Liver (tissue), 3 donors: ENCODE measurements at regions not wholly inside any gene's neighbourhood (a gene's known extent, or its start where the extent isn't known, plus 50 kb on each side); places are given as distances from the start of the nearest gene placed in this dataset.

ENCODE experiments used
- CTCF ChIP-seq: fragments of 150-350 bp; IDR thresholded peaks from 2 replicates; pipeline ENCODE4 v1.5.1; 2017; ENCODE audit warnings: improper control_type of control experiment, low read depth, low read length; ENCODE audit not compliant: missing input control
- FOXA2 ChIP-seq: IDR thresholded peaks from 2 replicates; pipeline ENCODE4 v1.6.1; 2016; ENCODE audit warnings: antibody characterized with exemption
- JUND ChIP-seq, 2 donors: IDR thresholded peaks; 2 replicates each; pipeline ENCODE4 v1.6.1; 2016; ENCODE audit warnings: antibody characterized with exemption in 2 of 2
- RAD21 ChIP-seq, 2 donors: IDR thresholded peaks; 2 replicates each; pipeline ENCODE4 v1.6.1; 2016; ENCODE audit warnings: antibody characterized with exemption in 2 of 2, mild to moderate bottlenecking in 2 of 2
- REST ChIP-seq: IDR thresholded peaks from 2 replicates; pipeline ENCODE4 v1.6.1; 2016; ENCODE audit warnings: antibody characterized with exemption, mild to moderate bottlenecking
- RXRA ChIP-seq, 2 donors: IDR thresholded peaks; 2 replicates each; pipeline ENCODE4 v1.6.1; 2017 to 2018; ENCODE audit warnings: antibody characterized with exemption in 2 of 2, mild to moderate bottlenecking in 1 of 2
- TAF1 ChIP-seq: conservative IDR thresholded peaks from 2 replicates; pipeline ENCODE4 v1.6.1; 2016; ENCODE audit warnings: antibody characterized with exemption, mild to moderate bottlenecking
- TF ChIP-seq, protein P1 (sequence below): IDR thresholded peaks from 2 replicates; pipeline ENCODE4 v1.6.1; 2016; ENCODE audit warnings: antibody characterized with exemption
- TF ChIP-seq, protein P2 (sequence below): IDR thresholded peaks from 2 replicates; pipeline ENCODE4 v1.6.1; 2016; ENCODE audit warnings: antibody characterized with exemption
- donor health status: healthy.
- donor health status: healthy.

DNA sequence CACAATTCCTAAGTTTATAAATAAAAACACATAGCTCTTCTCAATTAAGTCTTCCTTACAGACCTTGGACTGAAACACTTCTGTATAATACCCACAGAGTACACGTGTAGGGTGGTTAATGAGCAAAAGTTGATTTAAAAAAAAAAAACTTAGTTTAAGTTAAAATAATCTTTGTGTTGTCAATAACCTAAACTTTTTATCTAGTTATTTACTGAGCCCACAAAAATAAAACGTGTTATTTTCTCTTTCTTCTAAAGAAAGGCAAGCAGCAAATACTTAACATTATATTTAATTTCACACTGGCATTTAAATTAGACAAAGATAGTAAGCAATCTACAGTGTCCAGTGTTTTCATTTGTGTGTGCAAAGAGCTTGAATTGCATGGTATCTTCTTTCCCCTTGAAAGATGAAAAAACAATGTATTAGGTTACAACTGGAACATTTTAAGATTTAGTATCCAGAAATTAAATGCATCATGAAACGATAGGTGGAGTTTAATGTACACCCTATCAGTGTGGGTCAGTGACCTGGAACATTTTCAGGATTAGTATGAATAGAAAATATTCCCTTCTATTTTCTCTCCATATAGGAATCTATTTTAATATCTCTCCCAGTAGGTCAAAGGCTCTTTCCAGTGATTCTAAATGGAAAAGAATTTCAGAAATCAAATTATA, 1014.8 kb downstream of the NR2F1-AS1 start:
- TF ChIP-seq CTCF (no peak), FOXA2 (no peak), REST (no peak), JUND (IDR thresholded peaks at IDR 0.05) (no peak), TAF1 (no peak), RAD21 (IDR thresholded peaks at IDR 0.05) (no peak), RXRA (IDR thresholded peaks at IDR 0.05) (no peak)
- TF ChIP-seq, protein P1, sequence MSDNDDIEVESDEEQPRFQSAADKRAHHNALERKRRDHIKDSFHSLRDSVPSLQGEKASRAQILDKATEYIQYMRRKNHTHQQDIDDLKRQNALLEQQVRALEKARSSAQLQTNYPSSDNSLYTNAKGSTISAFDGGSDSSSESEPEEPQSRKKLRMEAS = no peak
- TF ChIP-seq, protein P2, sequence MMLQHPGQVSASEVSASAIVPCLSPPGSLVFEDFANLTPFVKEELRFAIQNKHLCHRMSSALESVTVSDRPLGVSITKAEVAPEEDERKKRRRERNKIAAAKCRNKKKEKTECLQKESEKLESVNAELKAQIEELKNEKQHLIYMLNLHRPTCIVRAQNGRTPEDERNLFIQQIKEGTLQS = no peak
